Kidney (tissue), 13 donors: ENCODE measurements at regions not wholly inside any gene's neighbourhood (a gene's known extent, or its start where the extent isn't known, plus 50 kb on each side); places are given as distances from the start of the nearest gene placed in this dataset.

Experiments
- DNase-seq, 5 donors: peaks; one replicate each; pipeline ENCODE4 v3.0.0-alpha.2; 2013 to 2020
- FAIRE-seq: peaks from 2 replicates; lab custom pipeline; 2012; peaks lifted over from hg19 to GRCh38; lab: Jason Lieb, UNC
- H3K27ac ChIP-seq, 2 donors: one replicate each; pipeline ENCODE4 v1.7.0; 2013; ENCODE audit warnings: low read depth in 2 of 2, low read length in 2 of 2, inconsistent platforms in 1 of 2
- H3K27me3 ChIP-seq: one replicate; pipeline ENCODE4 v1.7.1; 2013; ENCODE audit warnings: low read length, inconsistent platforms; ENCODE audit not compliant: control insufficient read depth, insufficient read depth
- H3K36me3 ChIP-seq, 3 donors: one replicate each; pipeline versions ENCODE4 v1.7.0 to v1.7.1; 2013; ENCODE audit warnings: low read length in 3 of 3, control low read depth in 1 of 3, inconsistent platforms in 1 of 3; ENCODE audit not compliant: insufficient read depth in 3 of 3, control insufficient read depth in 2 of 3
- H3K4me1 ChIP-seq, 3 donors: one replicate each; pipeline versions ENCODE4 v1.7.0 to v1.7.1; 2013; ENCODE audit warnings: low read length in 3 of 3, inconsistent platforms in 1 of 3, low read depth in 1 of 3; ENCODE audit not compliant: control insufficient read depth in 2 of 3, insufficient read depth in 2 of 3
- H3K4me3 ChIP-seq, 3 donors: one replicate each; pipeline versions ENCODE4 v1.7.0 to v1.8.1; 2013; ENCODE audit warnings: low read length in 3 of 3, control low read depth in 1 of 3, inconsistent platforms in 1 of 3
- H3K9ac ChIP-seq, 3 donors: one replicate each; pipeline versions ENCODE4 v1.7.0 to v1.7.1; 2013; ENCODE audit warnings: low read length in 3 of 3, control low read depth in 1 of 3, inconsistent platforms in 1 of 3
- H3K9me3 ChIP-seq, 3 donors: one replicate each; pipeline versions ENCODE4 v1.7.0 to v1.7.1; 2013; ENCODE audit warnings: low read length in 3 of 3, control low read depth in 1 of 3, inconsistent platforms in 1 of 3; ENCODE audit not compliant: control insufficient read depth in 2 of 3, insufficient read depth in 1 of 3
- intact Hi-C: fragments of 100-400 bp; cut with DNase I; formaldehyde crosslinking; loops from one replicate; pipeline ENCODE4 v1.11.1; 2022
- TF ChIP-seq, protein P1 (sequence below): IDR thresholded peaks from 3 replicates; pipeline ENCODE4 v1.5.1; 2012; ENCODE audit warnings: mild to moderate bottlenecking, moderate library complexity, borderline replicate concordance; ENCODE audit not compliant: insufficient read depth; ENCODE audit errors: extremely low read depth
- donor health status: control.
- donor health status: control.
- donor health status: control.
- donor health status: control.
- donor health status: control.
- donor health status: DM: yes; HTN: yes; CAD: no.
- donor health status: Normal renal cell carcinoma (clear cell type).

- FAIRE-seq: no peak
- no peak for DNase-seq
Measured at GRCh38 chr13:57918086-57918485, 286.5 kb downstream of the PCDH17 start.

GRCh38 chr13:57918913-57919312, 287.4 kb downstream of the PCDH17 start:
- Histone ChIP-seq H3K27me3 (no peaks in the 10 kb centered on the region), H3K36me3 (no peaks in the 10 kb centered on the region), H3K4me1 (no peaks in the 10 kb centered on the region), H3K27ac (no peak overlapping the region), H3K4me3 (no peak overlapping the region), H3K9ac (no peak overlapping the region), H3K9me3 (no peaks in the 10 kb centered on the region)
- FAIRE-seq (no peak), DNase-seq (no peak)
- intact Hi-C loops: no loop called here
- TF ChIP-seq, protein P1, sequence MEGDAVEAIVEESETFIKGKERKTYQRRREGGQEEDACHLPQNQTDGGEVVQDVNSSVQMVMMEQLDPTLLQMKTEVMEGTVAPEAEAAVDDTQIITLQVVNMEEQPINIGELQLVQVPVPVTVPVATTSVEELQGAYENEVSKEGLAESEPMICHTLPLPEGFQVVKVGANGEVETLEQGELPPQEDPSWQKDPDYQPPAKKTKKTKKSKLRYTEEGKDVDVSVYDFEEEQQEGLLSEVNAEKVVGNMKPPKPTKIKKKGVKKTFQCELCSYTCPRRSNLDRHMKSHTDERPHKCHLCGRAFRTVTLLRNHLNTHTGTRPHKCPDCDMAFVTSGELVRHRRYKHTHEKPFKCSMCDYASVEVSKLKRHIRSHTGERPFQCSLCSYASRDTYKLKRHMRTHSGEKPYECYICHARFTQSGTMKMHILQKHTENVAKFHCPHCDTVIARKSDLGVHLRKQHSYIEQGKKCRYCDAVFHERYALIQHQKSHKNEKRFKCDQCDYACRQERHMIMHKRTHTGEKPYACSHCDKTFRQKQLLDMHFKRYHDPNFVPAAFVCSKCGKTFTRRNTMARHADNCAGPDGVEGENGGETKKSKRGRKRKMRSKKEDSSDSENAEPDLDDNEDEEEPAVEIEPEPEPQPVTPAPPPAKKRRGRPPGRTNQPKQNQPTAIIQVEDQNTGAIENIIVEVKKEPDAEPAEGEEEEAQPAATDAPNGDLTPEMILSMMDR: no peak

More at GRCh38 chr13:57918086-57918485, 286.5 kb downstream of the PCDH17 start:
- H3K4me1 ChIP-seq: no peaks in the 10 kb centered on the region
- H3K9ac ChIP-seq: no peak overlapping the region
- no peaks in the 10 kb centered on the region for H3K9me3 ChIP-seq
- H3K27ac ChIP-seq: no peak overlapping the region
- TF ChIP-seq, protein P1: no peak
- no peaks in the 10 kb centered on the region for H3K27me3 ChIP-seq
- H3K36me3 ChIP-seq: no peaks in the 10 kb centered on the region
- intact Hi-C loops: no loop called here
- no peak overlapping the region for H3K4me3 ChIP-seq

DNA sequence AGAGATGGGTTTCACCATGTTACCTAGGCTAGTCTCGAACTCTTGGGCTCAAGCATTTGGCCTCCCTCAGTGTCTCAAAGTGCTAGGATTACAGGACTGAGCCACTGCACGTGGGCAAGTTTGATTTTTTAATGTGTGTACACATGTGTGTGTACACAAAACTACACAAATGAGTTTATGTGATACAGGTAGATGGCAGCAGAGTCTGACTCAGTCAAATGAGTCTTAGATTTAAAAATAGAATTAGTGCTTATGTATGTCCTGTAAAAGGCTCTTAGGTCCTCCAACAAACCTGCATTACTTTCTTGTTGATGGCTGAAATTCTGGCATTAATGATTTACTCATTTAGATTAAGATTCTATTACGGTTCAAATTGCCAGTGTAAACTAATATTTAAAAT, 293.7 kb downstream of the PCDH17 start:
- Histone ChIP-seq H3K4me3 (no peak overlapping the region), H3K27ac (no peak overlapping the region), H3K27me3 (no peaks in the 10 kb centered on the region), H3K9ac (no peak overlapping the region), H3K9me3 (no peaks in the 10 kb centered on the region), H3K36me3 (no peaks in the 10 kb centered on the region), H3K4me1 (no peaks in the 10 kb centered on the region)
- FAIRE-seq (no peak), DNase-seq (peak in 1 of 5 donors; percentile 7)
- intact Hi-C loops: no loop called here
- TF ChIP-seq, protein P1: no peak

DNA sequence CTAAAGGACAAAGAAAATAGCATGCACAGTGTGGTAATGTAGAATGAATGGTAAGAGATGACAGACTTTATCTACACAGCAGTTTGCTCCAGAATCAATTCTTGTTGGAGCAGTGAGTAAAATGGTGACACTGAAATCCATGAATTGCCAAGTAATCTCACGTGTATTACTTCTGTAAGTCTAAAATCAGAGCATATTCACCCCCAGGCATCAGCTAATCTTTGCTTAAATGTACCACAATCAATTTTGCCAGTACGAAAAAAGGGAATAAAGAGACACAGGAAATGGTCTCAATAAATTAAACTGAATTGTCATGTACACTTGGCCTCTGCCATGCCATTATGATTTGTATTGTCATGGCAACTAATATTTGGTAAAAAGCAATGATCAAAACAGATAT, 294.2 kb downstream of the PCDH17 start:
- no peaks in the 10 kb centered on the region for H3K9me3 ChIP-seq
- FAIRE-seq: no peak

More for the DNA sequence above, 294.2 kb downstream of the PCDH17 start:
- no peak for DNase-seq
- Histone ChIP-seq H3K27me3 (no peaks in the 10 kb centered on the region), H3K27ac (no peak overlapping the region), H3K36me3 (no peaks in the 10 kb centered on the region), H3K4me1 (no peaks in the 10 kb centered on the region), H3K4me3 (no peak overlapping the region), H3K9ac (no peak overlapping the region)
- intact Hi-C loops: no loop called here
- TF ChIP-seq, protein P1: no peak
